MM.1S (cell line): ENCODE measurements at regions not wholly inside any gene's neighbourhood (a gene's known extent, or its start where the extent isn't known, plus 50 kb on each side); places are given as distances from the start of the nearest gene placed in this dataset.

Experiments used
- DNase-seq: peaks from one replicate; pipeline ENCODE4 v3.0.0-alpha.2; 2015
- H2AFZ ChIP-seq: fragments of 300-600 bp; sonication (generic); 2 replicates; pipeline ENCODE4 v1.6.0; 2016; ENCODE audit warnings: antibody characterized with exemption, low read length
- H3F3A ChIP-seq: fragments of 300-600 bp; sonication (generic); 2 replicates; pipeline ENCODE4 v1.6.1; 2016; ENCODE audit warnings: mild to moderate bottlenecking, antibody characterized with exemption, low read length, moderate library complexity, mixed read lengths; ENCODE audit not compliant: insufficient read depth
- H3K27ac ChIP-seq: fragments of 300-600 bp; sonication (generic); 2 replicates; pipeline ENCODE4 v1.5.1; 2016; ENCODE audit warnings: mild to moderate bottlenecking, low read length
- H3K27me3 ChIP-seq: fragments of 300-600 bp; sonication (generic); replicated peaks from 2 replicates; pipeline ENCODE4 v1.6.0; 2016; ENCODE audit warnings: low read length; ENCODE audit not compliant: insufficient read depth
- H3K36me3 ChIP-seq: fragments of 300-600 bp; sonication (generic); replicated peaks from 2 replicates; pipeline ENCODE4 v1.6.1; 2016; ENCODE audit warnings: mild to moderate bottlenecking, low read length, mixed read lengths; ENCODE audit not compliant: insufficient read depth
- H3K4me1 ChIP-seq: fragments of 300-600 bp; sonication (generic); 2 replicates; pipeline ENCODE4 v1.6.1; 2016; ENCODE audit warnings: low read length, mixed read lengths
- H3K4me2 ChIP-seq: fragments of 300-600 bp; sonication (generic); 2 replicates; pipeline ENCODE4 v1.6.0; 2016; ENCODE audit warnings: low read depth, low read length
- H3K4me3 ChIP-seq: fragments of 300-600 bp; sonication (generic); 2 replicates; pipeline ENCODE4 v1.5.1; 2016; ENCODE audit warnings: low read length, mixed read lengths
- H3K79me2 ChIP-seq: fragments of 300-600 bp; sonication (generic); 2 replicates; pipeline ENCODE4 v1.6.1; 2016; ENCODE audit warnings: mixed run types, low read length, mixed read lengths
- H3K9ac ChIP-seq: fragments of 300-600 bp; sonication (generic); 2 replicates; pipeline ENCODE4 v1.6.1; 2016; ENCODE audit warnings: low read length, mixed read lengths
- H3K9me2 ChIP-seq: fragments of 300-600 bp; sonication (generic); replicated peaks from 2 replicates; pipeline ENCODE4 v1.6.1; 2016; ENCODE audit warnings: mild to moderate bottlenecking, low read length, mixed read lengths; ENCODE audit not compliant: insufficient read depth
- H3K9me3 ChIP-seq: fragments of 300-600 bp; sonication (generic); replicated peaks from 2 replicates; pipeline ENCODE4 v1.6.1; 2016; ENCODE audit warnings: mild to moderate bottlenecking, low read length, mixed read lengths; ENCODE audit not compliant: insufficient read depth
- H4K20me1 ChIP-seq: fragments of 300-600 bp; sonication (generic); 2 replicates; pipeline ENCODE4 v1.6.1; 2016; ENCODE audit warnings: mild to moderate bottlenecking, low read length, moderate library complexity, mixed read lengths; ENCODE audit not compliant: insufficient read depth
- EZH2 ChIP-seq: fragments of 300-600 bp; sonication (generic); optimal IDR thresholded peaks from 2 replicates; pipeline ENCODE3; 2017; ENCODE audit warnings: low read depth, mild to moderate bottlenecking, antibody characterized with exemption, low read length, mixed read lengths
- EZH2phosphoT487 ChIP-seq: fragments of 300-600 bp; sonication (generic); IDR thresholded peaks from 2 replicates; pipeline ENCODE4 v1.6.1; 2018; ENCODE audit warnings: antibody characterized with exemption, low read length
- TF ChIP-seq, protein P1 (sequence below): fragments of 300-600 bp; sonication (generic); IDR thresholded peaks from 2 replicates; pipeline ENCODE4 v1.5.1; 2016; ENCODE audit warnings: antibody characterized with exemption, low read length, mixed read lengths

DNA sequence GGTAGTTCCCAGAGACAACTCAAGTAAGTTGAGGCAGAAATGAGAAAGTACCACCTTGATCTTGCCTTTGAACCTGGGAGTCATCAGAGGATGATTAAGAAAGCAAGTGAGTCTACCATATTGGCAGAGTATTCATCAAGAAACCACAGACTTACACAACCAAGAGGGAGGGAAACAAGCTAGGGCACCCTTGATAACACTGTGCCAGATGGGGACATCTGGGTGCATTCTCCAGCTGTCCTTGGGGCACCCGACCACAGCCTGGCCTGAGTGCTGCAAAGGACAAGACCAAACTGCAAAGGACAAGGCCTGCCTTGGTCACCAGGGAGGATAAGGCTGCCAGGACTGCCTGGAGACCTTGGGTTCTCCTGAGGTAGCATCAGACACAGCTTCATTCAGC is 553.6 kb downstream of the EPHB1 start:
- no peaks in the 10 kb centered on the region for H3K36me3 ChIP-seq
- H3K4me2 ChIP-seq, result no peak overlapping the region
- no peaks in the 10 kb centered on the region for H4K20me1 ChIP-seq
- no peaks in the 10 kb centered on the region for H3K9me3 ChIP-seq
- H3K9ac ChIP-seq, result no peak overlapping the region
- no peak overlapping the region for H3K27ac ChIP-seq
- DNase-seq, result no peak
- H2AFZ ChIP-seq, result no peak overlapping the region
- no peaks in the 10 kb centered on the region for H3K9me2 ChIP-seq
- TF ChIP-seq, protein P1, sequence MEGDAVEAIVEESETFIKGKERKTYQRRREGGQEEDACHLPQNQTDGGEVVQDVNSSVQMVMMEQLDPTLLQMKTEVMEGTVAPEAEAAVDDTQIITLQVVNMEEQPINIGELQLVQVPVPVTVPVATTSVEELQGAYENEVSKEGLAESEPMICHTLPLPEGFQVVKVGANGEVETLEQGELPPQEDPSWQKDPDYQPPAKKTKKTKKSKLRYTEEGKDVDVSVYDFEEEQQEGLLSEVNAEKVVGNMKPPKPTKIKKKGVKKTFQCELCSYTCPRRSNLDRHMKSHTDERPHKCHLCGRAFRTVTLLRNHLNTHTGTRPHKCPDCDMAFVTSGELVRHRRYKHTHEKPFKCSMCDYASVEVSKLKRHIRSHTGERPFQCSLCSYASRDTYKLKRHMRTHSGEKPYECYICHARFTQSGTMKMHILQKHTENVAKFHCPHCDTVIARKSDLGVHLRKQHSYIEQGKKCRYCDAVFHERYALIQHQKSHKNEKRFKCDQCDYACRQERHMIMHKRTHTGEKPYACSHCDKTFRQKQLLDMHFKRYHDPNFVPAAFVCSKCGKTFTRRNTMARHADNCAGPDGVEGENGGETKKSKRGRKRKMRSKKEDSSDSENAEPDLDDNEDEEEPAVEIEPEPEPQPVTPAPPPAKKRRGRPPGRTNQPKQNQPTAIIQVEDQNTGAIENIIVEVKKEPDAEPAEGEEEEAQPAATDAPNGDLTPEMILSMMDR, result no peak
- TF ChIP-seq EZH2phosphoT487 (no peak), EZH2 (no peak)
- no peaks in the 10 kb centered on the region for H3K4me1 ChIP-seq
- no peaks in the 10 kb centered on the region for H3F3A ChIP-seq
- H3K27me3 ChIP-seq, result no peaks in the 10 kb centered on the region
- no peak overlapping the region for H3K4me3 ChIP-seq
- no peaks in the 10 kb centered on the region for H3K79me2 ChIP-seq

DNA sequence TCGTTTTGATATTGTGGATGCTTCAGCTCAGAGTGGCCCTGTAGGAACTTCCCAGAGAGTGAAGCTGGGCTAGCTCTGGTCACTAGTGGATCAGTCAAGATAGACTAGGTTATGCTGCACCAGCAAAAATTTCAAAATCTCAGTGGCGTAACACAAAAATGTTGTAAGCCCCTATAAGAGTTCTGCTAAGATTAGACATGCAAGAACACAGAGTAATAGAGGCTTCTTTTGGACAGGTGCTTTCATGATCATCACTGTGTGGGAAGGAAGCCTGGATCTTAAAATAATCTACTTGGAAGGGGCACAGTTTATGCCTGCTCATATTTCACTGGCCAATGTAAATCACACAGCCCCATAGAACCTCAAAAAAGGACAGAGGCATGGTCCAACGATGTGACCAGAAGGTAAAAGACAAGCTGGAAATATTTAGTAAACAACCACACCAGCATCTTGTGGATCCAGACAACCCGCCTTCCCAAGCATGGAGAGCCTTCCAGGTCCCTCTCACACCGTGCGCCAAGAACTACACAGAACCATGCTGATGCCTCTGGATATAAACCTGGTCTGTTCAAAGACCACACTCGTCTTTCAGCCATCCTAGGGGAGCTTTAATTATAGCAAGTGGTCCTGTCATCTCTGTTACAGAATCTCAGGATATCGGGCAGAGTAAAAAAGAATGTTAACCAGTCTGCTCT is 554.3 kb downstream of the EPHB1 start:
- Histone ChIP-seq H3K27me3 (no peaks in the 10 kb centered on the region), H3K36me3 (no peaks in the 10 kb centered on the region), H3K4me1 (no peaks in the 10 kb centered on the region), H3K9ac (no peak overlapping the region), H3F3A (no peaks in the 10 kb centered on the region), H3K27ac (no peak overlapping the region), H3K9me3 (no peaks in the 10 kb centered on the region), H2AFZ (no peak overlapping the region), H4K20me1 (no peaks in the 10 kb centered on the region), H3K79me2 (no peaks in the 10 kb centered on the region), H3K9me2 (no peaks in the 10 kb centered on the region), H3K4me3 (no peak overlapping the region), H3K4me2 (no peak overlapping the region)
- TF ChIP-seq EZH2, result no peak
- TF ChIP-seq, protein P1, result no peak
- TF ChIP-seq EZH2phosphoT487, result no peak
- DNase-seq, result no peak

DNA sequence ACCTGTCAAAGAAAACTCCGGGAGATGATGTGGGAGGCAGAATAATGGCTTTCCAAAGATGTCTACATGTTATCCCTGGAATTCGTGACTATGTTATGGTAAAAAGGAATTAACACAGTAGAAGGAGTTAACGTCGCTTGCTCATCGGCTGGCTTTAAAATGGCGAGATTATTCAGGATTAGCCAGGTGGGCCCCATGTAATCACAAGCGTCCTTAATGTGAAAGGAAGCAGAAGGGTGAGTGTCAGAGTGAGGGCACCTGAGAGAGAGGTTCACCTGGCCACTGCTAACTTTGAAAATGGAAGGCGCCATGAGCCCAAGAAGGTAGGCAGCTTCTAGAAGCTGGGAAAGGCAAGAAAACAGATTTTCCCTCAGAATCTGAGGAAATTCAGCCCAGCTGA is 557.2 kb downstream of the EPHB1 start:
- H3K9me2 ChIP-seq, result no peaks in the 10 kb centered on the region
- no peak overlapping the region for H3K4me3 ChIP-seq
- H3K27ac ChIP-seq, result no peak overlapping the region
- no peaks in the 10 kb centered on the region for H3K27me3 ChIP-seq
- H4K20me1 ChIP-seq, result no peaks in the 10 kb centered on the region
- H3F3A ChIP-seq, result no peaks in the 10 kb centered on the region
- H3K79me2 ChIP-seq, result no peaks in the 10 kb centered on the region
- no peak overlapping the region for H2AFZ ChIP-seq
- no peaks in the 10 kb centered on the region for H3K4me1 ChIP-seq
- H3K4me2 ChIP-seq, result no peak overlapping the region
- no peaks in the 10 kb centered on the region for H3K36me3 ChIP-seq
- no peak overlapping the region for H3K9ac ChIP-seq
- no peak for DNase-seq
- no peak for TF ChIP-seq EZH2phosphoT487
- no peak for TF ChIP-seq EZH2
- TF ChIP-seq, protein P1, result no peak
- H3K9me3 ChIP-seq, result no peaks in the 10 kb centered on the region
